ENCODE measurements at regions not wholly inside any gene's neighbourhood (a gene's known extent, or its start where the extent isn't known, plus 50 kb on each side); places are given as distances from the start of the nearest gene placed in this dataset.

GRCh38 chr4:129350834-129351721, 255.1 kb downstream of the C4orf33 start:
- no peak for DNase-seq

DNA sequence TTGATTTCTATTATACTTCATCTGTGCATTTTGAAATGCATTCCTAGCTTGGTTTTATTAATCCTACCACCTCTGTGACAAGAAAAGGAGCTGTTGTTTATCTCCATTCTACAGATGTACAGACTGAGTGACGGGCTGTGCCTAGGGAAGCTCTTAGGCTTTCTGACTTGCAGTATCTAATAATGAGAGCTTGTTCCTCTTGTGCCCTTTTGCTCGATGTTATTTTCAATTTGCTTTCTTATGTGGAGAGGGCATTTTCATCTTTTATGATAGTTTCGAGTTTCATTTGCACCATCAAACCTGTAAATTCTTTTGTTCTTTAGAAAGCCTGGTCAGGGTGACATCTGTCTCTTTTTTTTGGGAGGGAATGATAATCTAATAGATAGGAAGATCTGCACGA, 256.5 kb downstream of the C4orf33 start:
- DNase-seq: no peak

DNA sequence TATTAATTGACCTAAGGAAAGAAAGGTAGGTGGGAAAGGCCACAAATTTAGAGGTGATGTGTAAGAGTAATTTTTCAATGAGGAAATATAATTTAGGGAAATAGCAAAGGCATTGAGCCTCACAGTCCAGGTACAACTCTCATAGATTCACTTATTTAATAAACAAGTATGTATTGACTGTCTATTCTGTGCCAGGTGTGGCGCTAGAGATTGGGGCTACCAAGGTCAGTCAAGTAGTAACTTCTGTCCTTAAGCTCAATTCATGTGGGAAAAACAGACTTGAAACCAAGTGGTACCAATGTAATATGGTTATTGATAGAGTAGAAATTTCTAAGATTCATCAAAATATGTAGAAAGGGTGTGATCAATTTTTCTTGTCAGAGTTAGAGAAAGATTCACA, 257.5 kb downstream of the C4orf33 start:
- no peak for DNase-seq

DNA sequence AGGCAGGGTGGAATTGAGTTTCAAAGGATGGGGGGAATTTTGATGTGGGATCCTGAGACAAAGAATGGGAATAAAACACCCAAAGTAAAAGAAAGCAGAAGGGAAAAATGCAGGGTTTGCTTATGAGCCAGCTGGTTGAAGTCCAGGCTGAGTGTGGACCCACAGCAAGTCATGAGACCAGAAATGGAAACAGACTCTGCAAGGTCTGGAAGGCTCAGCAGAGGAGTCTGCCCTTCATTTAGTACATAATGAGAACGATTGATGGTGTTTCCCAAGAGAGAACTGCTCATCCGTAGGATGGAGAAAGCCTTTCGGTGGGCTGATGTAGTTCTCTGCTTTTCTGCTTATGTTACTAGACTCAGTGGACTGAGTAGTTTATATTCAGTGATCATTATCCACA, 259.1 kb downstream of the C4orf33 start:
- no peak for DNase-seq

DNA sequence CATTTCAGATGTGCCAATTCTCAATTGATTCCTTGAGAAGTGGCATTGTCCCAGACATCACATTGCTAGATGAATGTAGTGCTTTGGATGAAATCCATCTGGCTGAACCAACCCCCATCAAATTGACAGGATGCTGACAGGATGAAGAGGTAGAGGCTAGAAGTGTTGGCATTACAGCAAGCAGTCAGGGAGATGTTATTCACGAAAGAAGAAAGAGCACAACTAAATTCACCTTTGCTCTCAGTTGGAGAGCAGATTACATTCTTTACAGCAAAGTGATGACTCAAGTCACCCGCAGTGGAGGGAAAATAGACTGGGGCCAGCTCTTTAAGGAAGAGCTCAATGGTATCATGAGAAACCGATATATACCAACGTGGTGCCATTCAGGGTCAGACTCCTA, 259.6 kb downstream of the C4orf33 start:
- no peak for DNase-seq

GRCh38 chr4:129358571-129358970, 262.6 kb downstream of the C4orf33 start:
- no peak for DNase-seq

GRCh38 chr4:129359461-129359860, 263.5 kb downstream of the C4orf33 start:
- DNase-seq: no peak

DNA sequence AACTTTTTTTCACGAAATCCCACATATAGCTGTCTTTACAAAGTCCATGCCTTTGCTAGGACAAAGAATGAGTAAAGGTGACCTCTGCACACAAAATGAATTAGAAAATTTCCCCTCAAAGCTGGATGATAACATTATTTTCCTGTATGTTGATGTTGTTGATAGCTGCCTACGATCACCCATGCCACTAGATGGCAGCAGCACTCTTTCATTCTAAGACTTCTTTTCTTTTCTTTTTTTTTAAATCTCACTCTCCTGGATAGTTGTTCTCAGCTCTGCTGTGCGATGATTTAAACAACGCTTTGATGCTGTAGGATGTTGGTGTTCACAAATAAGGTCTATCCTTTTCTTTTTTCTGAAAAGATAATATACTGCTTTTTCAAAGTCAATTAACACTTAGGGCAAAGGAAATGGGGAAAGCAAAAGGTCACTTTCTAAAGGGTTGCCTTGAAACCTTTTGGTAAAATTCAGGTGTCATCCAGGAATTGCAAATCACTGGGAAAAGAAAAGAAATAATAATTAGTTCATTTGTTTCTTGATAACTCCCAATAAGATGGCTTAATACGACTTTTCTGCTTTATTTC, 266.8 kb downstream of the C4orf33 start:
- DNase-seq: peak; percentile 83

DNA sequence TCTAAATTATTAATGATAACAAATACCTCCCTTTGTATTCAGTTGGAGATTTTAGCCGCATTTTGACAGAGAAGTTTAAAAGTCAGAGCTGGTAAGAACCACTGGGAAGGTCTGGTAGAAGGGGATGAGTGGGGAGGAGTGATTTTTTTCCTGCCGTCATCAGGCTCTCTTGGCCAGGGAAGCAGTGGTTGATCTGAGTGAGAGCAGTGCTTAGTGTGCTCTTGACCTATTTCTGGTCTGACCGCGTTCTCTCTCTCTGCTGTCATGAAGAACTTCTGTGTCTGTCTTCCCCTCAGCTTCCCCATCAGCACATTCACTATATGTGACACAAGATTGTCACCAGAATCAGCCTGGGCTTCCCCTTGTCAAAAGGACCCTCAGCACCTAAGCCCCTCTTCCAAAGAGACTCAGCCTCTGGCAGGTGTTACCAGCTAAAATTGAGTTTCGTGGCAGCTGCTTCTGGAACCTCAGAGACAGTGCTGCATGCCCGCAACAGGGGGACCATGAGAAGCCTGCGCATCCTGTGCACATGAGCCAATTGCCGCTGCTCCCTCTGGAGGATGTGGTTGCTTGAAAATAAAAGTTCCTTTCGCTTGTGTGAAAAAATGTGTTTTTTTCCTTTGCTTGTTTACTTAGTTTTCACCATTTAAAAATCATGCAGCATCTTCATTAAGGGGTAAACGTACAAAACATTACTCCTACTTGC, 268.9 kb downstream of the C4orf33 start:
- no peak for DNase-seq

GRCh38 chr4:129369361-129370010, 273.5 kb downstream of the C4orf33 start:
- no peak for DNase-seq

GRCh38 chr4:129371065-129371464, 275.1 kb downstream of the C4orf33 start:
- DNase-seq: no peak

GRCh38 chr4:129371926-129372325, 276.0 kb downstream of the C4orf33 start:
- DNase-seq: no peak

GRCh38 chr4:129377131-129377845, 281.3 kb downstream of the C4orf33 start:
- no peak for DNase-seq

GRCh38 chr4:129378364-129378763, 282.4 kb downstream of the C4orf33 start:
- DNase-seq: no peak

GRCh38 chr4:129379429-129379828, 283.5 kb downstream of the C4orf33 start:
- DNase-seq: no peak

- DNase-seq: no peak
Observed at GRCh38 chr4:129384974-129385373, 289.0 kb downstream of the C4orf33 start.

DNA sequence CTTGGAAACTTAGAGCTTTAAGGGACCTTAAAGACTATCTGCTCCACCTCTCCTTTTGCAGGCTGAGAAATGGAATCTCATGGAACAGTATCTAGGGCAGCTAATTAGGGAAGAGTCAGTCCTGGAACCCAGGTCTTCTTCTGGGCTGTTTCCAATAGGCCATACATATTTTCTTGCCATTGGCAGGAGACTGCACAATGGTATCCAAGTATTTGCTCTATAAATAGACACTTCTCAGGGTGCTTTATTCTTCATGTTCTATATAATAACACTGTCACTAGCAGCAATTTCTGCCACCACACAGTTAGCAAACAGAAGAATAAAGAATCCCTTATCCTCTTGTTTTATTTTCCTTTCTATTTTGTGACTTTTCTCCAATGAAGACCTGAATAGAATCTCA, 291.7 kb downstream of the C4orf33 start:
- no peak for DNase-seq

DNA sequence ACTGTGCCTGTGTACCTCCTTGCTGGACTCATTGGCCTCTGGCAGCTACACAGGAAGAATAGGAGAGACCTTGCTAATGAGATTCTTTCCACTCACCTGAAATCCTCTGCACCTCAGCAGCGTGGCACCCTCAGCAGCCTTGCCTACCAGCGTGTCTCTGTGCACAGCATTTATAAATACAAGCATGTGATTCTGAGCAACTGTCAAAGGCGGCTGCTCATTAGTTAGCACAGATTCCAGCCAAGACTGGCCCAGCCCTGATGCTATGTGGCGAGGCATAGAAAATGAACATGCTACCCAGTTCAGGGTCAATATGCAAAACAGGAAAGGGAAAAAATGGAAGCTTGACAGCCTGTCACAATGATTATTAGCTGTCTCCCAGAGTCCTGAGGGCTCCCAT, 298.0 kb downstream of the C4orf33 start:
- DNase-seq: no peak

DNA sequence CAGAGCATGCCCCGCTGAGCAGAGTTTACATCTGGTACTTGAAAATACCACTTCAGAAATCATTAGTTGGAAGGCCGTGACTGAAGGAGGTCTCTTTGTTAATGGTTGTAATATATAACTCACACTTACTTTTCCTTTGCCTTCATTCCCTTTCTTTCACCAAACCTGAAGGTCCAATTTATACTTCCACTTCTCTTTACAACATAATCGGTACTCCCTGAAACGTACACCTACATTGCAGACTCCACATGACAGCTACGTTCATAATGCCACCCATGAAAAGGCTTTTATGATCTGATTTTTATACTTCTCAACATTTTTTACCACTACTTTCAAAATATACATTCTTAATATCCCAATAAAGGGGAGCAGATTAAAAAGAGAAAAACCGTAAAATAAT, 298.7 kb downstream of the C4orf33 start:
- DNase-seq: no peak

DNA sequence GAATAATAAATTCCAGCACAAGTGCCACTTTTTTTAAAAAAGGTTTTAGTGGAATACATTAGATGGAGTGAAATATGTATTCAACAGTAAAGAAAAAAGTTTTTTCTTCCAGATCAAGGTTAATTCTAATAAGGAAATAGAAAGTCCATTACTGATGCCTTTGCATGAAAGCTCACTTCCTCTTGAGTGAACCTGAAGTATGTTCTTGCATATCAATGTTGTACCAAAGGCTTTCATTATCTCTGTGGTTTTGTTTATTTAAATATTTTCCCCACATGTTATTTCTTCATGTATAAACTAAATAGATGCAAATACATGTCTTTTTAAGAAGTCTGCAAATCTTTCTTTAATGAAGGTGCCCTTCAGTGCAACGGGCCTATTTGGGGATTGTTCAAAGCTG, 307.9 kb downstream of the C4orf33 start:
- no peak for DNase-seq

- DNase-seq: no peak
Observed at GRCh38 chr4:129410115-129410514, 314.2 kb downstream of the C4orf33 start.

GRCh38 chr4:129415004-129415403, 319.1 kb downstream of the C4orf33 start:
- no peak for DNase-seq
